Stimulated activated naive CD8-positive, alpha-beta T cell treated with anti-CD3 and anti-CD28 coated beads, Interleukin-15, amount 100 ng/mL, for 72 hours (primary cell): ENCODE measurements at regions not wholly inside any gene's neighbourhood (a gene's known extent, or its start where the extent isn't known, plus 50 kb on each side); places are given as distances from the start of the nearest gene placed in this dataset.

Source experiments
- ATAC-seq: fragments of 150-1000 bp; cut with Tn5 transposase; 2 replicates; pipeline ENCODE4 v1.10.0; 2021; ENCODE audit warnings: mild to moderate bottlenecking, moderate library complexity
- DNase-seq, 2 donors: peaks; one replicate each; pipeline ENCODE4 v3.0.0; 2021 to 2022
- H3K27ac Mint-ChIP-seq, 2 donors: one replicate each; pipeline ENCODE4 v1.8.0; 2022; ENCODE audit warnings: mild to moderate bottlenecking in 2 of 2, mixed read lengths in 2 of 2, moderate library complexity in 2 of 2
- H3K27me3 Mint-ChIP-seq: one replicate; pipeline ENCODE4 v1.8.0; 2022; ENCODE audit warnings: mixed read lengths
- H3K4me1 Mint-ChIP-seq: one replicate; pipeline ENCODE4 v1.8.0; 2022; ENCODE audit warnings: mild to moderate bottlenecking, mixed read lengths
- H3K4me3 Mint-ChIP-seq, 2 donors: one replicate each; pipeline ENCODE4 v1.8.0; 2022; ENCODE audit warnings: mild to moderate bottlenecking in 2 of 2, mixed read lengths in 2 of 2, moderate library complexity in 1 of 2
- H3K9me3 Mint-ChIP-seq, 2 donors: one replicate each; pipeline ENCODE4 v1.8.0; 2022; ENCODE audit warnings: mixed read lengths in 2 of 2

DNA sequence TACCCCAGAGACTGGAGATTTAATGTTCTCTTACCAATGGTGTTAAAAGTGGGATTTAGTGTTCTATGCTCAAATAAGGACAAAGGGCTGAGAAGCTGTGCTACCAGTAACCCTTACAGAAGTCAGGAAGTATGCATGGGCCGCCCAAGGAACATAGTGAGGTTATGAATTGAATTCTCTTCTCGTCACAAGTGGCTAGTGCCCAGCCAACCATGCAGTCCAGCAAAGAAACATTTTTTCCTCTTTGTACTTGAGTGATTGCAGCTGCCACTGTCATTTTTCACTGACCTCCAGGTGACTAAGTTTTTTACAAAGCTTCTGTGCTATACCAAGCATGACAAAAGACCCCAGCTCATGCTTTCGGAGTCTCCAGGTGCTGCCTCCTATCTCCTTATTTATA is 110.6 kb upstream of the DCBLD2 start:
- DNase-seq (no peak), ATAC-seq (no peak)
- Mint-ChIP-seq H3K27me3 (peaks cover 8% of the 10 kb centered on the region), H3K4me3 (no peak overlapping the region), H3K9me3 (no peaks in the 10 kb centered on the region), H3K27ac (no peak overlapping the region), H3K4me1 (no peaks in the 10 kb centered on the region)

DNA sequence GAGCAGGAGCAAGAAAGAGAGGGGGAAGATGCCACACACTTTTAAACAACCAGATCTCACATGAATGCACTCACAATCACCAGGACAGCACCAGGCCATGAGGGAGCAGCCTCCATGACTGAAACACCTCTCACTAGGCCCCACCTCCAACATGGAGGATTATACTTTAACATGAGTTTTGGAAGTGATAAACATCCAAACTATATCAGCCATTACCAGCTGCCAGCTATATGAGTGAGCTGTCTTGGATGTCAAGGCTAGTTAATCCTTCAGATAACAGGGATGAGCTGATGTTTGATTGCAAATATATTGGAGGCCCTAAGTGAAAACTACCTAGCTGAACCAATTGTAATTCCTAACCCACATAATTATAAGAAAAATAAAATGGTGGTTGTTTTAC is 108.4 kb upstream of the DCBLD2 start:
- DNase-seq (no peak), ATAC-seq (no peak)
- Mint-ChIP-seq H3K4me3 (no peak overlapping the region), H3K27ac (no peak overlapping the region), H3K9me3 (no peaks in the 10 kb centered on the region), H3K27me3 (peaks cover 8% of the 10 kb centered on the region), H3K4me1 (no peaks in the 10 kb centered on the region)

DNA sequence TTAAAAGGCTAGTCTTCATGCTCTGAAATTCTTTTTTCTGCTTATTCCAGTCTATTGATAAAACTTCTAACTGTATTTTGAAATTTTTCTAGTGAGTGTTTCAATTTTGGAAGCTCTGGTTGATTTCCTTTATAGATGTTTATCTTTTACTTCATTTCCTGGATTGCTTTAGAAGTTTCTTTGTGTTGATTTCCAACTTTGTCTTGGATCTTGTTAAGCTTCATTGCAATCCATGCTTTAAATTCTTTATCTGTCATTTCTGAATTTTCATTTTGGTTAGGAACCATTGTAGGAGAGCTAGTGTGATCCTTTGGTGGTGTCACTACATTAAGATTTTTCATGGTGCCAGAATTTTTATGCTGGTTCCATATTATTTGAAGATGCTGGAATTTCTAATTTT is 105.2 kb upstream of the DCBLD2 start:
- Mint-ChIP-seq H3K27me3 (peaks cover 10% of the 10 kb centered on the region), H3K4me3 (no peak overlapping the region)

DNA sequence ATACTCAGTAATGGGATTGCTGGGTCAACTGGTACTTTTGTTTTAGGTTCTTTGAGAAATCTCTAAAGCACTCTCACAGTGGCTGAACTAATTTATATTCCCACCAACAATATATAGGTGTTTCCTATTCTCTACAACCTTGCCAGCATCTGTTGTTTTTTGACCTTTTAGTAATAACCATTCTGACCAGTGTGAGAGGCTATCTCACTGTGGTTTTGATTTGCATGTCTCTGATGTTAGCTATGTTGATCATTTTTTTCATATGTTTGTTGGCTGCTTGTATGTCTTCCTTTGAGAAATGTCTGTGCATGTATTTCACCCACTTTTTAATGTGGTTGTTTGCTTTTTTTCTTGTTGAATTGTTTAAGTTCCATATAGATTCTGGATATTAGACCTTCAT is 98.2 kb upstream of the DCBLD2 start:
- no peaks in the 10 kb centered on the region for H3K9me3 Mint-ChIP-seq

More for the DNA sequence above, 105.2 kb upstream of the DCBLD2 start:
- no peak overlapping the region for H3K27ac Mint-ChIP-seq
- DNase-seq = no peak
- H3K9me3 Mint-ChIP-seq = no peaks in the 10 kb centered on the region
- H3K4me1 Mint-ChIP-seq = no peaks in the 10 kb centered on the region
- ATAC-seq = no peak

DNA sequence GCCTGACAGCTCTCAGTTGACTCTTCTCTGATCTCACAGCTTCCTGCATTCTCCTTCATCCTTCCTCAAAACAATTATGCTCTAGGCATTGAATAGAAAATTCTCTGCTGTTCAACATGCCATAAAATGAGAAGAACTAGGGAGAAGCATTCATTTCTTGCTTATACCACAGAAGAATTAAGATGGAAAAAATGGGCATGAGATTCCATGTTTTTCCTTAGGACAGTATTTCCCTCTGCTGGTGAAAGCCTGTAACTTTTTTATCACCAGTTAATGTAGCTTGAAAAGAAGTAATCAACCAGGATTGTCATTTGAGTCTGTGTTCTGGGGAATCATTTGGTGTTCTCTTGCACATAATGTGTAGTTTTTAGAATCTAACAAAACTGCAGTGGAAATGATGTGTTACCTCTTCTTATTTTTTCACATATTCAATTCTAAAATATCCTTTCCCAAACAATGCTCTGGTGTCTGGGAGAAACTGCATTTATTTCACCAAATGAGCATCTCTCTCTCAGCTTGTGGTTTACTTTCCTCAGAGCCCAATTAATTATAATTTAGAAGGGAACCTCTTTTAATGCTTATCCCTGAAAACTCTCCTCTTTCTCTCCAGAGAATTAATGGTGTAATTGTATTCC is 92.8 kb upstream of the DCBLD2 start:
- no peak for DNase-seq
- Mint-ChIP-seq H3K27me3 (peaks cover 20% of the 10 kb centered on the region), H3K9me3 (no peaks in the 10 kb centered on the region), H3K4me1 (no peaks in the 10 kb centered on the region), H3K27ac (no peak overlapping the region), H3K4me3 (no peak overlapping the region)
- no peak for ATAC-seq

More for the DNA sequence above, 98.2 kb upstream of the DCBLD2 start:
- Mint-ChIP-seq H3K4me1 (no peaks in the 10 kb centered on the region), H3K27me3 (peaks cover 25% of the 10 kb centered on the region), H3K27ac (no peak overlapping the region), H3K4me3 (no peak overlapping the region)
- ATAC-seq (no peak), DNase-seq (no peak)

DNA sequence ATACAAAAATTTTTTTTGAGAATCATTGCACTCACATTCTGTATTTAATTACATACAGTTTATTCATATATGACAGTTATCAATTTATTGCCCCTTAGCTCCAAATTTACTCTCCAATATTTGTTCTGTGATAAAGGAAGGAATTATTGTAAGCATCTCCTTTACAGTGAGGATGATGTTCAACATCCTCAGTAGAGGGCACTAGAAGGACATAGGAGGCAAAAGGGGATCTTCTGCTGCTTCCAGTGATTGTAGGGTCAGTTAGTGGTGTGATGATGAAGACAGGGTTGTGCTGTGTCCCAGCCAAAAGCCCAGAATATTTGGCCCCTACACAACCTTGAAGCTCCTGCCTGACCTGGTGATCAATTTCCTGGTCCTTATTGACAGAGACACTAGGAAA is 89.9 kb upstream of the DCBLD2 start:
- peaks cover 26% of the 10 kb centered on the region for H3K27me3 Mint-ChIP-seq
- no peak overlapping the region for H3K4me3 Mint-ChIP-seq
- DNase-seq = no peak
- no peak overlapping the region for H3K27ac Mint-ChIP-seq
- no peaks in the 10 kb centered on the region for H3K4me1 Mint-ChIP-seq
- no peaks in the 10 kb centered on the region for H3K9me3 Mint-ChIP-seq
- no peak for ATAC-seq

DNA sequence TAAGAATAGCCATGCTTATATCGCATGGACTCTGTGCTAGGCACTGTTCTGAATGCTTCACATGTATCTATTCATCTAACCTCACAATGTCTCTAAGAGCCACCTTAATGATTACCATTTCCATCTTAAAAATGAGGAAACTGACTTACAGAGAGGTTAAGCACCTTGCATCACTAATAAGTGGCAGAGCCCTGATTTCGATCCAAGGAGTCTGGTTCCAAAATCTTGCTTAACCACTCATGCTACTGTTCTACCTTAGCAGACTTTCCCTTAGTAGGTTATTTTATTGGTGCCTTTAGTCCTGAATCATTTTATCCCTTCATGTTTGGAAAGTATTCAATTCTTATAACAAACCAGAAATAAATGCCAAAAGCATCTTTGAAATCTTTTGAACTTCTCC is 89.2 kb upstream of the DCBLD2 start:
- no peak for DNase-seq
- ATAC-seq = no peak
- H3K4me1 Mint-ChIP-seq = no peaks in the 10 kb centered on the region
- H3K9me3 Mint-ChIP-seq = no peaks in the 10 kb centered on the region
- H3K27ac Mint-ChIP-seq = no peak overlapping the region
- H3K27me3 Mint-ChIP-seq = peaks cover 26% of the 10 kb centered on the region
- H3K4me3 Mint-ChIP-seq = no peak overlapping the region

DNA sequence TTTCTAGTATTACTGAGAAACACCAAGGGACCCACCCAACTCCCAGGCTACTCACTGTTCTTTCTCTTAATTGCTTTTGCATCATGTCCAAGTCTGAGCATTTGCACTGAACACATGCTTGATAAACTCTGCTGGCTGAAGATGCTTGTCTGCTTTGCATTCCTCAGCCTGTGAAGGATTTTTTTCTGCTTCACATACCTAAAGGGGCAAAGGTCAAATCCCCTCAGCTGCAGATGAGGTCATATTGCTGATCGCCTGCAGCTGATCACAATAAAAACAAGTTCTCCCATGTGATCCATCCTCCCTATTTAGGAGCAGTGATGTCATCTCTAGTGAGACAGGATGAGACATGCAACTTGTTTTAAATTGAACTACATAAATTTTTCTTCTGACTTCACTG is 84.6 kb upstream of the DCBLD2 start:
- H3K4me1 Mint-ChIP-seq = no peaks in the 10 kb centered on the region
- DNase-seq (no peak), ATAC-seq (no peak)
- peaks cover 17% of the 10 kb centered on the region for H3K27me3 Mint-ChIP-seq
- no peaks in the 10 kb centered on the region for H3K9me3 Mint-ChIP-seq
- H3K4me3 Mint-ChIP-seq = no peak overlapping the region
- H3K27ac Mint-ChIP-seq = no peak overlapping the region

DNA sequence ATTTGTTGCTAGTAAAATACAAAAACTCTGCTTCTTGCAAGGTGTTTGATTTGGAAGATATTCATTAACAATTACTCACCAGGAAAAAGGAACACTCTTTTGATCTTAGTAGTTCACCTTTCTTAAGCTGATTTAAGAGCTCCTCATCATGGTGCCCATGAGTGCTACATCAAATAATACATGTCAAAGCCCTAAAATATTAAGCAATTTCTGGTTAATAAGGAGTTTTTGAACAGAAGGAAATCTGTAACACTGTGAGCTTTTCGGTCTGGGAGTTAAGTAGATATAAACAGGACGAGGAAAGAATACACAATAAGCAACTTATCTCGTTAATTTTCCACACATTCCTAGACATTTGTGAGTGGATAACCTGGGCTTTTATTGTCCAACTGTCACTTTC is 83.9 kb upstream of the DCBLD2 start:
- no peak overlapping the region for H3K4me3 Mint-ChIP-seq
- no peak overlapping the region for H3K27ac Mint-ChIP-seq
- H3K9me3 Mint-ChIP-seq = no peaks in the 10 kb centered on the region
- DNase-seq (no peak), ATAC-seq (no peak)
- H3K4me1 Mint-ChIP-seq = no peaks in the 10 kb centered on the region
- H3K27me3 Mint-ChIP-seq = peaks cover 17% of the 10 kb centered on the region

DNA sequence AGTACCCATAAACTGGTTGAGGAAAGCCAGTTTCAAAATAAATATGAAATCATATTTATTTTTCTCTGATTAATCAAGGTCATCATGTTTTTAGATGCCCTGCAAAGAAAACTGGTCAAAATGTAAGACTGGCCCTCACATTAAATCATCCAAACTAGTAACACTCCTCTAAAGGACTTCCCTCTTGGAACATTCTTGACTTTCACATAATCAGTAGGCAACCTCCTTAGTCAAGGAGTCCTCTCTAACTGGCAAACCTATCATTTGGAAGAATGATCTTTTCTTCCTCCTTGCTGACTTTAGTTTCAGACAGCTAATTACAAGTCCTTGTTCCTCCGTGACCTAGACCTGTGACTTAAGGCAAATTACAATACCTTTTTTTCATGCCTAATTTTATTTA is 82.5 kb upstream of the DCBLD2 start:
- no peaks in the 10 kb centered on the region for H3K9me3 Mint-ChIP-seq
- DNase-seq (no peak), ATAC-seq (no peak)
- no peaks in the 10 kb centered on the region for H3K4me1 Mint-ChIP-seq
- no peak overlapping the region for H3K27ac Mint-ChIP-seq
- H3K27me3 Mint-ChIP-seq = peaks cover 22% of the 10 kb centered on the region
- no peak overlapping the region for H3K4me3 Mint-ChIP-seq

DNA sequence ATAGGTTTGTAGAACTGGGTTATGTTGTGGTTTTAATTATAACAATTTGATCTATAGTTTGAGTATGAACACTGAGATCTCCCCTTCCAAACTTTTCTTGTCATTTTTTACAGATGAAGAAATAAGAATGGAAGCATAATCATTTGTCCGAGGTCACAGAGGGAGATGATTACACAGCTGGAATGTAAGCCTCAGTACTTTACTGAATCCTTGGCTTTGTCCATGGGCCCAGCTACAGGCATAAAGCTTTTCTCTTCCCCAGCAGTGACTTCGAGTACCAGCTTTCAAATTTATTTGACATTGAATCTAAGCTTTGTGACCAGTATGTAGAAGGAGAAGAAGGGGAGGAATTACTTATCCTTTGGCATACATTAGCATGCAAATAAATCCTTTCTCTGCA is 80.9 kb upstream of the DCBLD2 start:
- no peak for ATAC-seq
- Mint-ChIP-seq H3K27ac (no peak overlapping the region), H3K4me3 (no peak overlapping the region), H3K27me3 (peaks cover 21% of the 10 kb centered on the region), H3K4me1 (peaks cover 7% of the 10 kb centered on the region), H3K9me3 (no peaks in the 10 kb centered on the region)
- DNase-seq = no peak

DNA sequence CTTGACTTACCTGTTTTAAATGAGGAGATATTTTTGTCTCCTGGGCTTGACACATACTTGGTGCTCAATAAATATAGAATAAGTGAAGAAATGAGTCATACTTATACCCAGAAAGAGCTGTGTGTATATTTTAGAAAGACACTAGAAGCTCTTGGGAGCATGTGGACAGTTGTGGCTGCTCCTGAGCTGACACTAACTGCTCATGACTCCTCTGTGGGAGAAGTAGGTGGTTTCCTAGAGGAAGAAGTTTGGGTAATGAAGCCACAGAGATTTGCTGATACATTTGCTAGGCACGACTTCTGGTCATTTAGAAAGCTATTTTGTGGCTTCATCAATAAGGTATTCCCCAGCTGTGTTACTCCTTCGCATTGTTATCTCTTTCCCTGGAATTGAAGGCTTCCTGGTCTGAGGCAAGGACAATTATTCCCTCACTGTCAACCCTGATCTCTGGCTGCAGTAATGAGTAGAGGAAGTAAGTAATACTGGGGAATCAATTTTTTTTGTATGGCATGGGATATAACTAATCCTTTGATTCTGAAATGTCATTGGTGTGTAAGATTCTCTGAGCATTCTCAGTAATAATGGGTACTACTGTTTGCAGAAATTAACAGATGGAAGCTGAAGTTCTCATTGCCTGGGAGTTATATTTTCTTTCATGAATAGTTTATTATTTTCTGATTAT is 79.6 kb upstream of the DCBLD2 start:
- no peaks in the 10 kb centered on the region for H3K9me3 Mint-ChIP-seq
- ATAC-seq (peak; percentile 65), DNase-seq (no peak)
- no peak overlapping the region for H3K4me3 Mint-ChIP-seq
- H3K27ac Mint-ChIP-seq = peak overlapping the region in 1 of 2 donors; percentile 57
- H3K4me1 Mint-ChIP-seq = peaks cover 7% of the 10 kb centered on the region
- H3K27me3 Mint-ChIP-seq = peaks cover 16% of the 10 kb centered on the region

DNA sequence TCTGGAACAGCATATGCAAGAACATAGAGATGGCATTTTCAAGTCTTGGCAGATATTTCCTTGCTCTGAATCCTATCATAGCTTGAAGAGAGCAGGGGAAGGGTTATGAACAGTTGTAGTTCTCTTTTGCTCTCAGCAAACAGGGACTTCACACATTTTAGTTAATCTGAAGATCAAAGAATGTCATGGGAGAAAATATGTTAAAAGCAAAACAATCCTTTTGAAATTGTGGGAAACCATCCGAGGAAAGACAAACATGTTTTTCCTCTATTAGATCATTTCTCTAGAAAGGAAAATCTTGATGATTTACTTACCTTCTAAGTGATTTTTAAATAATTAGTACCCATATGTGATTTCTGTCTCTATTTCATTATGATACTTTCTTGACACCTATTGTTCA is 77.8 kb upstream of the DCBLD2 start:
- Mint-ChIP-seq H3K4me1 (peaks cover 7% of the 10 kb centered on the region), H3K9me3 (no peaks in the 10 kb centered on the region), H3K27ac (no peak overlapping the region), H3K27me3 (peaks cover 16% of the 10 kb centered on the region), H3K4me3 (no peak overlapping the region)
- no peak for ATAC-seq
- DNase-seq = no peak

DNA sequence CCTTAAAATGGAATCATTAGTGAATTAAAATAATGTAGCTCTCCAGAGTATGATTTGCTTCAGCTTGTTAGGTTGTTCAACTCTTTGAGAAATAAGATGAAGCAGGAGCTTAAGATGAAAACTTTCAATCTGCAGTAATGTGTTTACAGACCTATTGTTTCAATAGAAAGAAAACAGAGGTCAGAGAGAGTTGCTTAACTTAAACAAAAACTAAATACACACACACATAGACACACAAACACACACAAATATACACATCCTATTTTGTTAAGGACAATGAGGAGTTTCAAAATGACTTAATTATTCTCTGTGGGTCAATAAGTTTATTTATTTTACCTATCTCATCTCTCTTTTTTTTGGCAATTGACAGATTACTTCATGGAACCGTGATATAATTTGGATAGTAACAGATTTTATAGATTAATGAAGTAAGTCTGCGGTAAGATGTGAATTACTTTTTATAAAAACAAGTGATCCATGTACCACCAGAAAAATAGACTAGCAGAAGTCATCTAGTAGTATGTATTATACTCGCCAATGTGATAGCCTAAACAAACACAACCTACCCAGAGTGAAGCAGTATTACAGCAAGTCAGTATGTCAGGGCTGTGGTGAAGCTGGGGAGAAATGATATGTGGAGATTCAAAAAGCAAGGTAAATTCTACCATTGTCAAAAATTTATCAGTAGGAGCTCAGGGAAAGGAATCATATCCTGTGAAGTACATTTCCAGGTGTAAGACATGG is 76.7 kb upstream of the DCBLD2 start:
- Mint-ChIP-seq H3K27me3 (peaks cover 16% of the 10 kb centered on the region), H3K4me3 (no peak overlapping the region)

DNA sequence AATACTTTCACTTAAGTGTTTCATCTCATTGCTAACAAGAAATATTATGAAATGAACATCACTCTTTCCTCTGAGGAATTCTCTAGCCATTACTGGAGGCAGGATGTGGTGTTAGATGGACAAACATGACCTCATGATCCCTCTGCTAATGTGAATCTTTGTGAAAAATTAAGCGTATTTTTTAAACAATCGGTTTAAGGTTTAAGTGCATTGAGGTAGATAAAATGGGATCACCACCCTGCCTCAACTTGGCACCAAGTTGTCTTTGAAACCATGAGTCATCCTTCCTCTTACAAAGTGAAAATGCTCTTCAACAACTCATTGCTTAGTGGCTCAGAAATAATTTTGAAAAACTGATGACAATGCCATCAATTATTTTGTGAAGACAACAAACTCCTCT is 76.0 kb upstream of the DCBLD2 start:
- Mint-ChIP-seq H3K27ac (no peak overlapping the region), H3K9me3 (peaks cover 0 to 7% of the 10 kb centered on the region in 2 donors), H3K4me3 (no peak overlapping the region), H3K27me3 (peaks cover 21% of the 10 kb centered on the region), H3K4me1 (peaks cover 7% of the 10 kb centered on the region)
- no peak for DNase-seq
- no peak for ATAC-seq

More for the DNA sequence above, 76.7 kb upstream of the DCBLD2 start:
- ATAC-seq (no peak), DNase-seq (no peak)
- Mint-ChIP-seq H3K27ac (no peak overlapping the region), H3K4me1 (peaks cover 7% of the 10 kb centered on the region), H3K9me3 (no peaks in the 10 kb centered on the region)

DNA sequence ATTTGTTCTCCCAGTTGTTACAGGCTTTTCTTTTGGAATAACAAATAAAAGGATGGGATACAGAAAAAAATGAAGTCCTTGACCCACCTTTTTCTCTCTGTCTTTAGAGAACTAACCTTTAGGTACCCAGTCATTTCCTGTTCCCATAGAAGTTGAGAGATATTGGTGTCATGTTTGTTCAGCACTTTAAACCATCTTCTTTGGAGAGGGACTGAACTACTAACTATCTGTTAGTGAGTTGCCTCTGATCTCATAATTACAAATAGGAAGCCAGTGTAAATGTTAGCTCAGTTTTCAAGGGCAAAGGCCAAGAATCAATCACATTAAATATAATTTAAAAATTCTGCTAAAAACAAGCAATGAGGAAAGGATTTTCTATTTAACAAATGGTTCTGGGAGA is 72.9 kb upstream of the DCBLD2 start:
- Mint-ChIP-seq H3K9me3 (peaks cover 0 to 7% of the 10 kb centered on the region in 2 donors), H3K27me3 (peaks cover 15% of the 10 kb centered on the region), H3K4me3 (no peak overlapping the region), H3K4me1 (peaks cover 14% of the 10 kb centered on the region), H3K27ac (no peak overlapping the region)
- no peak for ATAC-seq
- DNase-seq = no peak
